ENCODE measurements at regions not wholly inside any gene's neighbourhood (a gene's known extent, or its start where the extent isn't known, plus 50 kb on each side); places are given as distances from the start of the nearest gene placed in this dataset.

DNA sequence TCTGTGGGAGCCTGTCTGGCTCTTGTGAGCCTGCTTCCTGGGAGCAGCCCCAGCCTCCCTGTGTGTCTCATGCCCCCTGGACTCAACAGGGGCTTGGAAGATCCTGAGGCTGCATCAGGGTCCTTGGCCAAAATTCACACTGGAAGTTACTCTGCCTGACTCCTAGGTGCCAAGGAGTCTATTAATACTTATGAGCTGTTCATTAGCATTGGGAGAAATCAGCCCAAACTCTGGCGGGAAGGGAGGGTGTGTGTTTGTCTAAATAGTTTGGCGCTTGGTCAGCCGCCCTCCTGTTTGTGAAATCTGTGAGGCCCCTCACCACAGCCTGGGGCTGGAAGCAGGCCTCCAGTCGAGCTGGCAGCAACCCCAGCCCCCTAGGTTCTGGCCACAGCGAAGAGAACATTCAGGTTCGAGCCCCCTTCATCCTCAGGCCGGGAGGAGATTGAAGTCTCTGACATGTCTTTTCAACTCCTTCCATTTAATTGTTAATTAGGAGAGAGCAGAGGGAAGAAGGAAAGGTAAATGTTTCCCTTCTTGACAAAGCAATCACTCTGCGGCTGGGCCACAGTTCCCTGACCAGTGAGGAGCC, 82.1 kb upstream of the F3 start (continued):
- TF ChIP-seq, protein P1, sequence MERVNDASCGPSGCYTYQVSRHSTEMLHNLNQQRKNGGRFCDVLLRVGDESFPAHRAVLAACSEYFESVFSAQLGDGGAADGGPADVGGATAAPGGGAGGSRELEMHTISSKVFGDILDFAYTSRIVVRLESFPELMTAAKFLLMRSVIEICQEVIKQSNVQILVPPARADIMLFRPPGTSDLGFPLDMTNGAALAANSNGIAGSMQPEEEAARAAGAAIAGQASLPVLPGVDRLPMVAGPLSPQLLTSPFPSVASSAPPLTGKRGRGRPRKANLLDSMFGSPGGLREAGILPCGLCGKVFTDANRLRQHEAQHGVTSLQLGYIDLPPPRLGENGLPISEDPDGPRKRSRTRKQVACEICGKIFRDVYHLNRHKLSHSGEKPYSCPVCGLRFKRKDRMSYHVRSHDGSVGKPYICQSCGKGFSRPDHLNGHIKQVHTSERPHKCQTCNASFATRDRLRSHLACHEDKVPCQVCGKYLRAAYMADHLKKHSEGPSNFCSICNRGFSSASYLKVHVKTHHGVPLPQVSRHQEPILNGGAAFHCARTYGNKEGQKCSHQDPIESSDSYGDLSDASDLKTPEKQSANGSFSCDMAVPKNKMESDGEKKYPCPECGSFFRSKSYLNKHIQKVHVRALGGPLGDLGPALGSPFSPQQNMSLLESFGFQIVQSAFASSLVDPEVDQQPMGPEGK (tag by site-specific recombination; IDR thresholded peaks at IDR 0.05): no peak
- TF ChIP-seq ZNF530 (tag by site-specific recombination; IDR thresholded peaks at IDR 0.05; ENCODE audit: low read depth): no peak
- TF ChIP-seq, protein P2, sequence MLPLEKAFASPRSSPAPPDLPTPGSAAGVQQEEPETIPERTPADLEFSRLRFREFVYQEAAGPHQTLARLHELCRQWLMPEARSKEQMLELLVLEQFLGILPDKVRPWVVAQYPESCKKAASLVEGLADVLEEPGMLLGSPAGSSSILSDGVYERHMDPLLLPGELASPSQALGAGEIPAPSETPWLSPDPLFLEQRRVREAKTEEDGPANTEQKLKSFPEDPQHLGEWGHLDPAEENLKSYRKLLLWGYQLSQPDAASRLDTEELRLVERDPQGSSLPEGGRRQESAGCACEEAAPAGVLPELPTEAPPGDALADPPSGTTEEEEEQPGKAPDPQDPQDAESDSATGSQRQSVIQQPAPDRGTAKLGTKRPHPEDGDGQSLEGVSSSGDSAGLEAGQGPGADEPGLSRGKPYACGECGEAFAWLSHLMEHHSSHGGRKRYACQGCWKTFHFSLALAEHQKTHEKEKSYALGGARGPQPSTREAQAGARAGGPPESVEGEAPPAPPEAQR (tag by site-specific recombination; IDR thresholded peaks at IDR 0.05): no peak
- TF ChIP-seq, protein P3, sequence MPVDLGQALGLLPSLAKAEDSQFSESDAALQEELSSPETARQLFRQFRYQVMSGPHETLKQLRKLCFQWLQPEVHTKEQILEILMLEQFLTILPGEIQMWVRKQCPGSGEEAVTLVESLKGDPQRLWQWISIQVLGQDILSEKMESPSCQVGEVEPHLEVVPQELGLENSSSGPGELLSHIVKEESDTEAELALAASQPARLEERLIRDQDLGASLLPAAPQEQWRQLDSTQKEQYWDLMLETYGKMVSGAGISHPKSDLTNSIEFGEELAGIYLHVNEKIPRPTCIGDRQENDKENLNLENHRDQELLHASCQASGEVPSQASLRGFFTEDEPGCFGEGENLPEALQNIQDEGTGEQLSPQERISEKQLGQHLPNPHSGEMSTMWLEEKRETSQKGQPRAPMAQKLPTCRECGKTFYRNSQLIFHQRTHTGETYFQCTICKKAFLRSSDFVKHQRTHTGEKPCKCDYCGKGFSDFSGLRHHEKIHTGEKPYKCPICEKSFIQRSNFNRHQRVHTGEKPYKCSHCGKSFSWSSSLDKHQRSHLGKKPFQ (tag by site-specific recombination; IDR thresholded peaks at IDR 0.05): no peak
- TF ChIP-seq ZNF311 (tag by site-specific recombination; IDR thresholded peaks at IDR 0.05; ENCODE audit: borderline replicate concordance): no peak
- TF ChIP-seq ZNF707 (tag by site-specific recombination; IDR thresholded peaks at IDR 0.05): no peak

DNA sequence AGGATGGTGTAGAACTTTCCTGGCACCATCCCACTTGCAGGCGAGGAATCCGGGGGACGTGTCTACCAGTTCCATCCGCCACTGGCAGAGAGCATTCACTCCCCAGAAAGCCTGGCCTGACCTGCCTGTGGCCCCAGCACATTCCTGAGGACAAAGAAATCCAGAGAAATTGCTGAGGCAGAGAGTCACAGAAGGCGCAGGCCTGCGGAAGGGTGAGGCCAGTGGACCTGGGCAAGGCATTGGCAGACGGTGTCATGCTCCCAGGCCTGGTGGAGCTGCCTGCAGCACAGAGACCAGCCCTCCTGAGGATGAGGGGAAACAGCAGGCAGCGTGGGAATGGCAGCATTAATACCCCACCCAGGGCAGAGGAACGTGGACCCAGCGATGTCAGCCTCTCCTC, 81.2 kb upstream of the F3 start:
- Histone ChIP-seq H3K4me1 (ENCODE audit: control insufficient read depth, insufficient read depth, low read length) (no peaks in the 10 kb centered on the region), H3K9me3 (ENCODE audit: control insufficient read depth, insufficient read depth, low read depth, low read length) (no peaks in the 10 kb centered on the region), H3K27ac (ENCODE audit: extremely low read depth, low read depth, low read length) (no peak overlapping the region), H3K36me3 (ENCODE audit: control insufficient read depth in 2 of 2, insufficient read depth in 1 of 2, low read length in 2 of 2) (no peaks in the 10 kb centered on the region), H3K4me3 (ENCODE audit: low read depth, low read length) (no peak overlapping the region)
- ChIA-PET CTCF (no interaction called here), POLR2A (no interaction called here)
- TF ChIP-seq, protein P4, sequence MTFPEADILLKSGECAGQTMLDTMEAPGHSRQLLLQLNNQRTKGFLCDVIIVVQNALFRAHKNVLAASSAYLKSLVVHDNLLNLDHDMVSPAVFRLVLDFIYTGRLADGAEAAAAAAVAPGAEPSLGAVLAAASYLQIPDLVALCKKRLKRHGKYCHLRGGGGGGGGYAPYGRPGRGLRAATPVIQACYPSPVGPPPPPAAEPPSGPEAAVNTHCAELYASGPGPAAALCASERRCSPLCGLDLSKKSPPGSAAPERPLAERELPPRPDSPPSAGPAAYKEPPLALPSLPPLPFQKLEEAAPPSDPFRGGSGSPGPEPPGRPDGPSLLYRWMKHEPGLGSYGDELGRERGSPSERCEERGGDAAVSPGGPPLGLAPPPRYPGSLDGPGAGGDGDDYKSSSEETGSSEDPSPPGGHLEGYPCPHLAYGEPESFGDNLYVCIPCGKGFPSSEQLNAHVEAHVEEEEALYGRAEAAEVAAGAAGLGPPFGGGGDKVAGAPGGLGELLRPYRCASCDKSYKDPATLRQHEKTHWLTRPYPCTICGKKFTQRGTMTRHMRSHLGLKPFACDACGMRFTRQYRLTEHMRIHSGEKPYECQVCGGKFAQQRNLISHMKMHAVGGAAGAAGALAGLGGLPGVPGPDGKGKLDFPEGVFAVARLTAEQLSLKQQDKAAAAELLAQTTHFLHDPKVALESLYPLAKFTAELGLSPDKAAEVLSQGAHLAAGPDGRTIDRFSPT (tag by site-specific recombination; IDR thresholded peaks at IDR 0.05): no peak
- no peak for TF ChIP-seq ZBTB8A (tag by site-specific recombination; IDR thresholded peaks at IDR 0.05)
- no peak for TF ChIP-seq KLF7 (tag by site-specific recombination; IDR thresholded peaks at IDR 0.05; ENCODE audit: borderline replicate concordance)
- TF ChIP-seq ZNF132 (tag by site-specific recombination; IDR thresholded peaks at IDR 0.05; ENCODE audit: borderline replicate concordance): no peak
- no peak for TF ChIP-seq ZNF16 (tag by site-specific recombination; IDR thresholded peaks at IDR 0.05; ENCODE audit: low read depth)
- TF ChIP-seq, protein P5, sequence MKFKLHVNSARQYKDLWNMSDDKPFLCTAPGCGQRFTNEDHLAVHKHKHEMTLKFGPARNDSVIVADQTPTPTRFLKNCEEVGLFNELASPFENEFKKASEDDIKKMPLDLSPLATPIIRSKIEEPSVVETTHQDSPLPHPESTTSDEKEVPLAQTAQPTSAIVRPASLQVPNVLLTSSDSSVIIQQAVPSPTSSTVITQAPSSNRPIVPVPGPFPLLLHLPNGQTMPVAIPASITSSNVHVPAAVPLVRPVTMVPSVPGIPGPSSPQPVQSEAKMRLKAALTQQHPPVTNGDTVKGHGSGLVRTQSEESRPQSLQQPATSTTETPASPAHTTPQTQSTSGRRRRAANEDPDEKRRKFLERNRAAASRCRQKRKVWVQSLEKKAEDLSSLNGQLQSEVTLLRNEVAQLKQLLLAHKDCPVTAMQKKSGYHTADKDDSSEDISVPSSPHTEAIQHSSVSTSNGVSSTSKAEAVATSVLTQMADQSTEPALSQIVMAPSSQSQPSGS (tag by site-specific recombination; IDR thresholded peaks at IDR 0.05; ENCODE audit: low read depth): no peak
- no peak for TF ChIP-seq ZFP37 (tag by site-specific recombination; IDR thresholded peaks at IDR 0.05)
- TF ChIP-seq ZNF366 (tag by site-specific recombination; conservative IDR thresholded peaks at IDR 0.05): no peak
- TF ChIP-seq KLF1 (tag by site-specific recombination; IDR thresholded peaks at IDR 0.05): no peak
- TF ChIP-seq, protein P6, sequence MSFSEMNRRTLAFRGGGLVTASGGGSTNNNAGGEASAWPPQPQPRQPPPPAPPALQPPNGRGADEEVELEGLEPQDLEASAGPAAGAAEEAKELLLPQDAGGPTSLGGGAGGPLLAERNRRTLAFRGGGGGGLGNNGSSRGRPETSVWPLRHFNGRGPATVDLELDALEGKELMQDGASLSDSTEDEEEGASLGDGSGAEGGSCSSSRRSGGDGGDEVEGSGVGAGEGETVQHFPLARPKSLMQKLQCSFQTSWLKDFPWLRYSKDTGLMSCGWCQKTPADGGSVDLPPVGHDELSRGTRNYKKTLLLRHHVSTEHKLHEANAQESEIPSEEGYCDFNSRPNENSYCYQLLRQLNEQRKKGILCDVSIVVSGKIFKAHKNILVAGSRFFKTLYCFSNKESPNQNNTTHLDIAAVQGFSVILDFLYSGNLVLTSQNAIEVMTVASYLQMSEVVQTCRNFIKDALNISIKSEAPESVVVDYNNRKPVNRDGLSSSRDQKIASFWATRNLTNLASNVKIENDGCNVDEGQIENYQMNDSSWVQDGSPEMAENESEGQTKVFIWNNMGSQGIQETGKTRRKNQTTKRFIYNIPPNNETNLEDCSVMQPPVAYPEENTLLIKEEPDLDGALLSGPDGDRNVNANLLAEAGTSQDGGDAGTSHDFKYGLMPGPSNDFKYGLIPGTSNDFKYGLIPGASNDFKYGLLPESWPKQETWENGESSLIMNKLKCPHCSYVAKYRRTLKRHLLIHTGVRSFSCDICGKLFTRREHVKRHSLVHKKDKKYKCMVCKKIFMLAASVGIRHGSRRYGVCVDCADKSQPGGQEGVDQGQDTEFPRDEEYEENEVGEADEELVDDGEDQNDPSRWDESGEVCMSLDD (tag by site-specific recombination; IDR thresholded peaks at IDR 0.05): no peak
- no peak for TF ChIP-seq BCL11B (tag by site-specific recombination; IDR thresholded peaks at IDR 0.05; ENCODE audit: low read depth)
- TF ChIP-seq MYNN (tag by site-specific recombination; IDR thresholded peaks at IDR 0.05; ENCODE audit: borderline replicate concordance): no peak
- TF ChIP-seq, protein P7, sequence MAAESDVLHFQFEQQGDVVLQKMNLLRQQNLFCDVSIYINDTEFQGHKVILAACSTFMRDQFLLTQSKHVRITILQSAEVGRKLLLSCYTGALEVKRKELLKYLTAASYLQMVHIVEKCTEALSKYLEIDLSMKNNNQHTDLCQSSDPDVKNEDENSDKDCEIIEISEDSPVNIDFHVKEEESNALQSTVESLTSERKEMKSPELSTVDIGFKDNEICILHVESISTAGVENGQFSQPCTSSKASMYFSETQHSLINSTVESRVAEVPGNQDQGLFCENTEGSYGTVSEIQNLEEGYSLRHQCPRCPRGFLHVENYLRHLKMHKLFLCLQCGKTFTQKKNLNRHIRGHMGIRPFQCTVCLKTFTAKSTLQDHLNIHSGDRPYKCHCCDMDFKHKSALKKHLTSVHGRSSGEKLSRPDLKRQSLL (tag by site-specific recombination; IDR thresholded peaks at IDR 0.05): no peak
